ENCODE measurements at regions not wholly inside any gene's neighbourhood (a gene's known extent, or its start where the extent isn't known, plus 50 kb on each side); places are given as distances from the start of the nearest gene placed in this dataset.

DNA sequence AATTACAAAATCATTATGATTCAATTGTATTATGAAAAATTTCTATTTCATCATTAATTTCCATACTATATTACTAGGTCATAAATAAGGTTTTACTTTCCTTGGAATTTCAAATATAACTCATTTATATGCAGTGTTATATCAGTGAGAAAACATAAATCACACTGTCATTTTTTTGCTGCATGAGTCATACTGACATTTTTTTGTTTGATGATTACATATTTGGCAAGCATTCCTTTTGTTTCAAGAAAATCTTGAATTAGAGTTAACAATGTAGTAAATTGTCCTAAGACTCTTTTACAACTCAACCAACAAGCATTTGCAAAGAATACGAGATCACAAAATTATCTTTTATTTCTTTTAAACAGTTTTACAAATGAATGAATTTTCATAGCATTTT is 298.4 kb upstream of the SEMA6A start:
- Histone ChIP-seq H3K9ac (ENCODE audit: control insufficient read depth, insufficient read depth, low read length) (no peak overlapping the region), H3K9me3 (replicated peaks; ENCODE audit: control insufficient read depth, insufficient read depth, low read length) (no peaks in the 10 kb centered on the region; the same call in 2 of the 3 replicates), H3K27me3 (replicated peaks in 1 of 2; ENCODE audit: control insufficient read depth in 2 of 2, insufficient read depth in 2 of 2, low read length in 1 of 2) (no peaks in the 10 kb centered on the region), H3K4me1 (ENCODE audit: control insufficient read depth, insufficient read depth, low read length) (no peaks in the 10 kb centered on the region), H3K4me3 (no peak overlapping the region), H3K79me2 (ENCODE audit: control insufficient read depth, insufficient read depth, low read length) (no peaks in the 10 kb centered on the region), H4K20me1 (ENCODE audit: control insufficient read depth, insufficient read depth) (no peaks in the 10 kb centered on the region), H3K4me2 (ENCODE audit: control insufficient read depth, insufficient read depth) (no peak overlapping the region), H2AFZ (ENCODE audit: control insufficient read depth, low read depth, low read length) (no peak overlapping the region), H3K27ac (ENCODE audit: control insufficient read depth, insufficient read depth) (no peak overlapping the region), H3K36me3 (ENCODE audit: control insufficient read depth in 2 of 2, insufficient read depth in 2 of 2, low read length in 1 of 2) (no peaks in the 10 kb centered on the region)
- RAD21 ChIA-PET (ENCODE audit: unreplicated experiment): no interaction called here
- intact Hi-C loops (cut with micrococcal nuclease; ENCODE audit: unreplicated experiment) (no loop called here), in situ Hi-C loops (cut with MboI) (no loop called here)
- no peak for DNase-seq (ENCODE audit: low read depth, low spot score)
- SMC1A ChIA-PET (ENCODE audit: uncharacterized antibody, unreplicated experiment): interaction anchor here (2.3 kb wide), 1 partner anchor 26 kb away, joined by 5 read pairs; no protein-coding TSS in a partner anchor
- TF ChIP-seq TAF1 (IDR thresholded peaks at IDR 0.05; ENCODE audit: borderline replicate concordance, low read depth, low read length) (no peak), SMAD1 (IDR thresholded peaks at IDR 0.05; ENCODE audit: low read depth, partially characterized antibody) (no peak), NRF1 (conservative IDR thresholded peaks at IDR 0.05; ENCODE audit: low read depth, low read length) (no peak), CHD1 (IDR thresholded peaks at IDR 0.05; ENCODE audit: low read depth, low read length) (no peak)
- 95% methylated on average over 1 of the region's 1 CpG for WGBS (ENCODE audit: insufficient coverage, insufficient replicate concordance, low lambda C conversion rate, missing lambda C conversion rate)
- FAIRE-seq: no peak
- POLR2A ChIA-PET: no interaction called here
- CTCF ChIA-PET: interaction anchor here (0.9 kb wide), 1 partner anchor 27 kb away, joined by 3 read pairs; no protein-coding TSS in a partner anchor
- no peak for ATAC-seq
- BruUV-seq (replicated peaks): no TSS peak

GRCh38 chr5:116872486-116872885 is 297.9 kb upstream of the SEMA6A start:
- Histone ChIP-seq H3K4me1 (ENCODE audit: control insufficient read depth, insufficient read depth, low read length) (no peaks in the 10 kb centered on the region), H3K27ac (ENCODE audit: control insufficient read depth, insufficient read depth) (no peak overlapping the region), H3K9ac (ENCODE audit: control insufficient read depth, insufficient read depth, low read length) (no peak overlapping the region), H4K20me1 (ENCODE audit: control insufficient read depth, insufficient read depth) (no peaks in the 10 kb centered on the region), H3K27me3 (replicated peaks in 1 of 2; ENCODE audit: control insufficient read depth in 2 of 2, insufficient read depth in 2 of 2, low read length in 1 of 2) (no peaks in the 10 kb centered on the region), H3K79me2 (ENCODE audit: control insufficient read depth, insufficient read depth, low read length) (no peaks in the 10 kb centered on the region), H3K4me3 (no peak overlapping the region), H3K9me3 (replicated peaks; ENCODE audit: control insufficient read depth, insufficient read depth, low read length) (no peaks in the 10 kb centered on the region; the same call in 2 of the 3 replicates), H3K36me3 (ENCODE audit: control insufficient read depth in 2 of 2, insufficient read depth in 2 of 2, low read length in 1 of 2) (no peaks in the 10 kb centered on the region), H2AFZ (ENCODE audit: control insufficient read depth, low read depth, low read length) (no peak overlapping the region), H3K4me2 (ENCODE audit: control insufficient read depth, insufficient read depth) (no peak overlapping the region)
- FAIRE-seq (no peak), ATAC-seq (no peak), DNase-seq (ENCODE audit: low read depth, low spot score) (no peak)
- ChIA-PET CTCF (interaction anchor here (0.6 kb wide), 1 partner anchor 575 kb away, joined by 3 read pairs; no protein-coding TSS in a partner anchor), POLR2A (no interaction called here), SMC1A (ENCODE audit: uncharacterized antibody, unreplicated experiment) (interaction anchor here (1.1 to 2.3 kb wide), 3 partner anchors 15 to 27 kb away, joined by 3 to 5 read pairs (median 3); no protein-coding TSS in a partner anchor), RAD21 (ENCODE audit: unreplicated experiment) (no interaction called here)
- WGBS (ENCODE audit: insufficient coverage, insufficient replicate concordance, low lambda C conversion rate, missing lambda C conversion rate): 50% methylated on average over 2 of the region's 2 CpGs
- in situ Hi-C loops (cut with MboI): no loop called here
- intact Hi-C loops (cut with micrococcal nuclease; ENCODE audit: unreplicated experiment): no loop called here
- BruUV-seq (replicated peaks): no TSS peak
- TF ChIP-seq NFXL1 (IDR thresholded peaks at IDR 0.05; ENCODE audit: borderline replicate concordance) (no peak), ZSCAN29 (IDR thresholded peaks at IDR 0.05) (no peak), ZZZ3 (IDR thresholded peaks at IDR 0.05; ENCODE audit: control insufficient read depth, insufficient read length, low read depth) (no peak)
- TF ChIP-seq, protein P1, sequence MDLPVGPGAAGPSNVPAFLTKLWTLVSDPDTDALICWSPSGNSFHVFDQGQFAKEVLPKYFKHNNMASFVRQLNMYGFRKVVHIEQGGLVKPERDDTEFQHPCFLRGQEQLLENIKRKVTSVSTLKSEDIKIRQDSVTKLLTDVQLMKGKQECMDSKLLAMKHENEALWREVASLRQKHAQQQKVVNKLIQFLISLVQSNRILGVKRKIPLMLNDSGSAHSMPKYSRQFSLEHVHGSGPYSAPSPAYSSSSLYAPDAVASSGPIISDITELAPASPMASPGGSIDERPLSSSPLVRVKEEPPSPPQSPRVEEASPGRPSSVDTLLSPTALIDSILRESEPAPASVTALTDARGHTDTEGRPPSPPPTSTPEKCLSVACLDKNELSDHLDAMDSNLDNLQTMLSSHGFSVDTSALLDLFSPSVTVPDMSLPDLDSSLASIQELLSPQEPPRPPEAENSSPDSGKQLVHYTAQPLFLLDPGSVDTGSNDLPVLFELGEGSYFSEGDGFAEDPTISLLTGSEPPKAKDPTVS (IDR thresholded peaks at IDR 0.05; ENCODE audit: low read depth, low read length): no peak
- TF ChIP-seq, protein P2, sequence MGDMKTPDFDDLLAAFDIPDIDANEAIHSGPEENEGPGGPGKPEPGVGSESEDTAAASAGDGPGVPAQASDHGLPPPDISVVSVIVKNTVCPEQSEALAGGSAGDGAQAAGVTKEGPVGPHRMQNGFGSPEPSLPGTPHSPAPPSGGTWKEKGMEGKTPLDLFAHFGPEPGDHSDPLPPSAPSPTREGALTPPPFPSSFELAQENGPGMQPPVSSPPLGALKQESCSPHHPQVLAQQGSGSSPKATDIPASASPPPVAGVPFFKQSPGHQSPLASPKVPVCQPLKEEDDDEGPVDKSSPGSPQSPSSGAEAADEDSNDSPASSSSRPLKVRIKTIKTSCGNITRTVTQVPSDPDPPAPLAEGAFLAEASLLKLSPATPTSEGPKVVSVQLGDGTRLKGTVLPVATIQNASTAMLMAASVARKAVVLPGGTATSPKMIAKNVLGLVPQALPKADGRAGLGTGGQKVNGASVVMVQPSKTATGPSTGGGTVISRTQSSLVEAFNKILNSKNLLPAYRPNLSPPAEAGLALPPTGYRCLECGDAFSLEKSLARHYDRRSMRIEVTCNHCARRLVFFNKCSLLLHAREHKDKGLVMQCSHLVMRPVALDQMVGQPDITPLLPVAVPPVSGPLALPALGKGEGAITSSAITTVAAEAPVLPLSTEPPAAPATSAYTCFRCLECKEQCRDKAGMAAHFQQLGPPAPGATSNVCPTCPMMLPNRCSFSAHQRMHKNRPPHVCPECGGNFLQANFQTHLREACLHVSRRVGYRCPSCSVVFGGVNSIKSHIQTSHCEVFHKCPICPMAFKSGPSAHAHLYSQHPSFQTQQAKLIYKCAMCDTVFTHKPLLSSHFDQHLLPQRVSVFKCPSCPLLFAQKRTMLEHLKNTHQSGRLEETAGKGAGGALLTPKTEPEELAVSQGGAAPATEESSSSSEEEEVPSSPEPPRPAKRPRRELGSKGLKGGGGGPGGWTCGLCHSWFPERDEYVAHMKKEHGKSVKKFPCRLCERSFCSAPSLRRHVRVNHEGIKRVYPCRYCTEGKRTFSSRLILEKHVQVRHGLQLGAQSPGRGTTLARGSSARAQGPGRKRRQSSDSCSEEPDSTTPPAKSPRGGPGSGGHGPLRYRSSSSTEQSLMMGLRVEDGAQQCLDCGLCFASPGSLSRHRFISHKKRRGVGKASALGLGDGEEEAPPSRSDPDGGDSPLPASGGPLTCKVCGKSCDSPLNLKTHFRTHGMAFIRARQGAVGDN (IDR thresholded peaks at IDR 0.05): no peak

All from GM12878 (cell line).